ENCODE measurements at regions not wholly inside any gene's neighbourhood (a gene's known extent, or its start where the extent isn't known, plus 50 kb on each side); places are given as distances from the start of the nearest gene placed in this dataset.

- Histone ChIP-seq H3K27ac (ENCODE audit: low read length) (no peak overlapping the region), H3K4me3 (ENCODE audit: low read length) (peak overlapping the region; percentile 34), H4K20me1 (ENCODE audit: insufficient read depth, low read length) (no peaks in the 10 kb centered on the region), H3K4me1 (ENCODE audit: low read length) (peaks cover 10% of the 10 kb centered on the region; the same call in 1 of the 2 replicates), H3K4me2 (ENCODE audit: low read length) (peak overlapping the region; percentile 38), H3K9me3 (ENCODE audit: insufficient read depth, low read length) (no peaks in the 10 kb centered on the region), H3K9ac (ENCODE audit: low read length) (no peak overlapping the region), H3K79me2 (ENCODE audit: low read length) (no peaks in the 10 kb centered on the region), H2AFZ (ENCODE audit: low read depth, low read length) (peak overlapping the region; percentile 55), H3K27me3 (ENCODE audit: low read depth, low read length) (no peaks in the 10 kb centered on the region), H3K36me3 (replicated peaks; ENCODE audit: low read depth, low read length) (no peaks in the 10 kb centered on the region)
- TF ChIP-seq EZH2phosphoT487 (IDR thresholded peaks at IDR 0.05; ENCODE audit: low read depth) = no peak
- peak; percentile 65 for TF ChIP-seq CTCF (IDR thresholded peaks at IDR 0.05; ENCODE audit: low read depth, low read length)
These were observed 1297.0 kb upstream of the ATXN8OS start for GRCh38 chr13:68810660-68811059.

DNA sequence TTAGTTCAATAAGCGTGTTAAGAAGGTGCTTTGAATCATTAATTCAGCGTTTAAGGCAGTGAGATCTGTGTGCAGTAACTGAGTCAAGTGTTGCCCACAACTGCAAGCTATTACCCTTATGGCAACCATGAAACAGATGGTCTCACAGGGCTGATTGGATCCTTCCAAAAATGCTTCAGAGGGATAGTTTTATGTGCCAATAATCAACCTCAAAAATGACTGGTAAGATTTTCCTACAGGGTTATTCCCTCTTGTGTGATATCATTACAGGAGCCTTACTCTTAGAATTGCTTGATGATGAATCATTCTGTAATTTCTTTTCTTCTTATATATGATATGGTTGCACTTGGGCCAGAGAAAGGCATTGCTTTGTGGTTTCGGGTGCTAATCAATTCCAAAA lies 1299.2 kb upstream of the ATXN8OS start:
- H3K27ac ChIP-seq (ENCODE audit: low read length) = no peak overlapping the region
- H3K79me2 ChIP-seq (ENCODE audit: low read length) = no peaks in the 10 kb centered on the region
- no peaks in the 10 kb centered on the region for H3K36me3 ChIP-seq (replicated peaks; ENCODE audit: low read depth, low read length)
- H3K4me2 ChIP-seq (ENCODE audit: low read length) = no peak overlapping the region
- no peak overlapping the region for H2AFZ ChIP-seq (ENCODE audit: low read depth, low read length)
- no peaks in the 10 kb centered on the region for H3K9me3 ChIP-seq (ENCODE audit: insufficient read depth, low read length)
- H3K4me1 ChIP-seq (ENCODE audit: low read length) = no peaks in the 10 kb centered on the region
- H3K9ac ChIP-seq (ENCODE audit: low read length) = no peak overlapping the region
- no peaks in the 10 kb centered on the region for H3K27me3 ChIP-seq (ENCODE audit: low read depth, low read length)
- TF ChIP-seq EZH2phosphoT487 (IDR thresholded peaks at IDR 0.05; ENCODE audit: low read depth) = no peak
- TF ChIP-seq CTCF (IDR thresholded peaks at IDR 0.05; ENCODE audit: low read depth, low read length) = no peak
- H3K4me3 ChIP-seq (ENCODE audit: low read length) = no peak overlapping the region
- no peaks in the 10 kb centered on the region for H4K20me1 ChIP-seq (ENCODE audit: insufficient read depth, low read length)

DNA sequence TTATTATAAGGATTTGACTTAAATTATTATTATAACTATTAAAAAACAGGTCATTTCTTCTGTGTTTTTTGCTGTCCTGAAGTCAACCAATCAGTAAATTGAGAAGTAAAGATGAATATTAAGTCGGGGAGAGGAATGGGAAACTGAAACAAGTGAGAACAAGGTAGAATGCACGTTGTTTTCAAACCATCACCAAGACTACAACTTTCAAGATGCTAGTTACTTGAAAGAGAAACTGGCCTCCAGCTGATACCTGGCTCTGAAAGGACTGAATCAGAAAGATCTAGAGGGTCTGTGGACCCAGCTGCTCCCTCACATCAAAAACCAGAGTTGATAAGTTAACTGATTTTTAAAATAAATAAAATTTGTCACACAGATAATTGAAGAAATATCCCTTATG lies 1301.5 kb upstream of the ATXN8OS start:
- no peak for TF ChIP-seq CTCF (IDR thresholded peaks at IDR 0.05; ENCODE audit: low read depth, low read length)
- TF ChIP-seq EZH2phosphoT487 (IDR thresholded peaks at IDR 0.05; ENCODE audit: low read depth) = no peak
- Histone ChIP-seq H3K4me2 (ENCODE audit: low read length) (no peak overlapping the region), H3K27ac (ENCODE audit: low read length) (no peak overlapping the region), H4K20me1 (ENCODE audit: insufficient read depth, low read length) (no peaks in the 10 kb centered on the region), H3K79me2 (ENCODE audit: low read length) (no peaks in the 10 kb centered on the region), H3K4me3 (ENCODE audit: low read length) (no peak overlapping the region), H2AFZ (ENCODE audit: low read depth, low read length) (0 out of 2 replicates have a peak overlapping the region, but pooled peaks have one; percentile 34), H3K4me1 (ENCODE audit: low read length) (no peaks in the 10 kb centered on the region), H3K9me3 (ENCODE audit: insufficient read depth, low read length) (no peaks in the 10 kb centered on the region), H3K36me3 (replicated peaks; ENCODE audit: low read depth, low read length) (no peaks in the 10 kb centered on the region), H3K9ac (ENCODE audit: low read length) (no peak overlapping the region), H3K27me3 (ENCODE audit: low read depth, low read length) (no peaks in the 10 kb centered on the region)

DNA sequence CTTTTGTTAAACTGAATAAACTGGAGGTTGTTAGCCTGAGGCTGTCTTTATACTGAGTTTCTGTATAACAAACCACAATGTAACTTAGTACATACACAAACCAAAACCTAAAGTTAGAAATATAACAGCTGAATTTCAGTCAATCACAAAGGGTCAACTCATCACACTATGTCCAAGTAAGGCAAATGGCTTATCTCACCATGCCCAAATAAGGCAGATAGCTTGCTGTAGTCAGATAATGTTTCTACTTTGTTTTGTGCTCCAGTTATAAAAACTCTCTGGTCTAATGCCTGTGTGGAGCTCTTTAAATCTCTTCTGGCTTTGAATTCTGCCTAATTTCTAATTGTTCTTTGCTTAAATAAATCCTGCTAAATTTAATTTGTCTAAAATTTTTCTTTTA lies 1323.4 kb upstream of the ATXN8OS start:
- Histone ChIP-seq H3K4me1 (ENCODE audit: low read length) (no peaks in the 10 kb centered on the region), H3K79me2 (ENCODE audit: low read length) (no peaks in the 10 kb centered on the region), H3K27me3 (ENCODE audit: low read depth, low read length) (no peaks in the 10 kb centered on the region), H2AFZ (ENCODE audit: low read depth, low read length) (no peak overlapping the region), H3K9ac (ENCODE audit: low read length) (no peak overlapping the region), H4K20me1 (ENCODE audit: insufficient read depth, low read length) (no peaks in the 10 kb centered on the region), H3K36me3 (replicated peaks; ENCODE audit: low read depth, low read length) (no peaks in the 10 kb centered on the region), H3K27ac (ENCODE audit: low read length) (no peak overlapping the region), H3K4me2 (ENCODE audit: low read length) (no peak overlapping the region), H3K4me3 (ENCODE audit: low read length) (no peak overlapping the region), H3K9me3 (ENCODE audit: insufficient read depth, low read length) (no peaks in the 10 kb centered on the region)
- TF ChIP-seq CTCF (IDR thresholded peaks at IDR 0.05; ENCODE audit: low read depth, low read length) (no peak), EZH2phosphoT487 (IDR thresholded peaks at IDR 0.05; ENCODE audit: low read depth) (no peak)
